Erythroblast (primary cell): ENCODE measurements at regions not wholly inside any gene's neighbourhood (a gene's known extent, or its start where the extent isn't known, plus 50 kb on each side); places are given as distances from the start of the nearest gene placed in this dataset.

ENCODE experiments used
- GATA1 ChIP-seq: IDR thresholded peaks from 2 replicates; pipeline ENCODE4 v1.6.1; 2011; ENCODE audit warnings: low read depth, mild to moderate bottlenecking, control low read depth, low read length, moderate library complexity
- POLR2A ChIP-seq: IDR thresholded peaks from 2 replicates; pipeline ENCODE4 v1.6.1; 2011; ENCODE audit warnings: mild to moderate bottlenecking, low read length

- TF ChIP-seq POLR2A (no peak), GATA1 (no peak)
Observed at GRCh38 chr2:2547911-2548310, 216.8 kb upstream of the MYT1L start.
